ENCODE measurements at regions not wholly inside any gene's neighbourhood (a gene's known extent, or its start where the extent isn't known, plus 50 kb on each side); places are given as distances from the start of the nearest gene placed in this dataset.
A peak's percentile ranks its signal among the peaks of the same experiment; 100 is the strongest.

DNA sequence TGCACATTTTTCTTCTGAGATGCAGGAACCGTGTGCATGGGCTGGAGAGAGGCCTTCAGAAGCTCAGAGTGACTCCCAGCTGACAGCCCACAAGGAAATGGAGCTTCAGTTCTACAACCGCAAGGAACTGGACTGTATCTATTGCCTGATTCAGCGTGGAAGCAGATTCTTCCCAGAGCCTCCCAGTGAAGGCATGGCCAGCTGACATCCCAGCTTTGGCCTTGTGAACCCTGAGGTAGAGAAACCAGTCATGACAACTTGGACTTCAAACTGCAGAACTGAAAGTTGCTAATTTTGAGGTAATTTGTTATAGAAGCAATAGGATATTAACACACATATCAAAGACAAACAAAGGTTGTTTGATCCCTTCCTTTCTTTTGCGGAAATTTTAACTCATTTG lies 94.3 kb upstream of the NOX3 start:
- H3K79me2 ChIP-seq (replicated peaks; ENCODE audit: insufficient read depth): no peaks in the 10 kb centered on the region
- H3K4me1 ChIP-seq (ENCODE audit: insufficient read depth): no peaks in the 10 kb centered on the region
- no peak overlapping the region for H3K27ac ChIP-seq (ENCODE audit: low read depth)
- Mint-ChIP-seq H3K4me3 (no peak overlapping the region), H3K9me3 (no peaks in the 10 kb centered on the region), H3K27me3 (ENCODE audit: insufficient read depth, low read depth, poor library complexity) (no peaks in the 10 kb centered on the region), H3K27ac (no peak overlapping the region), H3K4me1 (no peaks in the 10 kb centered on the region), H3K36me3 (ENCODE audit: low read depth) (no peaks in the 10 kb centered on the region)
- no peak overlapping the region for H3K4me3 ChIP-seq
- H4K20me1 ChIP-seq (replicated peaks; ENCODE audit: insufficient read depth): no peaks in the 10 kb centered on the region
- no peak overlapping the region for H3K4me2 ChIP-seq
- H3K9me2 ChIP-seq (ENCODE audit: insufficient read depth): 0 out of 2 replicates have a peak, but pooled peaks cover 4% of the 10 kb centered on the region
- no peaks in the 10 kb centered on the region for H3K27me3 ChIP-seq (ENCODE audit: insufficient read depth)
- no peaks in the 10 kb centered on the region for H3K36me3 ChIP-seq (ENCODE audit: insufficient read depth)
- TF ChIP-seq CREB1 (CRISPR knock-in tag; IDR thresholded peaks at IDR 0.05; ENCODE audit: low read depth) (no peak), STAT1 (IDR thresholded peaks at IDR 0.05; ENCODE audit: unreplicated experiment) (no peak), ZNF331 (CRISPR knock-in tag; IDR thresholded peaks at IDR 0.05; ENCODE audit: low read depth) (no peak), NANOG (IDR thresholded peaks at IDR 0.05; ENCODE audit: borderline replicate concordance) (no peak), EZH2phosphoT487 (IDR thresholded peaks at IDR 0.05; ENCODE audit: unreplicated experiment) (no peak), POLR2AphosphoS5 (IDR thresholded peaks at IDR 0.05; ENCODE audit: low read depth) (no peak), EZH2 (IDR thresholded peaks at IDR 0.05; ENCODE audit: low read depth, unreplicated experiment) (no peak), JUNB (IDR thresholded peaks at IDR 0.05; ENCODE audit: unreplicated experiment) (no peak), ZNF114 (CRISPR knock-in tag; IDR thresholded peaks at IDR 0.05) (no peak)
- TF ChIP-seq, protein P1, sequence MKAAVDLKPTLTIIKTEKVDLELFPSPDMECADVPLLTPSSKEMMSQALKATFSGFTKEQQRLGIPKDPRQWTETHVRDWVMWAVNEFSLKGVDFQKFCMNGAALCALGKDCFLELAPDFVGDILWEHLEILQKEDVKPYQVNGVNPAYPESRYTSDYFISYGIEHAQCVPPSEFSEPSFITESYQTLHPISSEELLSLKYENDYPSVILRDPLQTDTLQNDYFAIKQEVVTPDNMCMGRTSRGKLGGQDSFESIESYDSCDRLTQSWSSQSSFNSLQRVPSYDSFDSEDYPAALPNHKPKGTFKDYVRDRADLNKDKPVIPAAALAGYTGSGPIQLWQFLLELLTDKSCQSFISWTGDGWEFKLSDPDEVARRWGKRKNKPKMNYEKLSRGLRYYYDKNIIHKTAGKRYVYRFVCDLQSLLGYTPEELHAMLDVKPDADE (IDR thresholded peaks at IDR 0.05): no peak
- TF ChIP-seq, protein P2, sequence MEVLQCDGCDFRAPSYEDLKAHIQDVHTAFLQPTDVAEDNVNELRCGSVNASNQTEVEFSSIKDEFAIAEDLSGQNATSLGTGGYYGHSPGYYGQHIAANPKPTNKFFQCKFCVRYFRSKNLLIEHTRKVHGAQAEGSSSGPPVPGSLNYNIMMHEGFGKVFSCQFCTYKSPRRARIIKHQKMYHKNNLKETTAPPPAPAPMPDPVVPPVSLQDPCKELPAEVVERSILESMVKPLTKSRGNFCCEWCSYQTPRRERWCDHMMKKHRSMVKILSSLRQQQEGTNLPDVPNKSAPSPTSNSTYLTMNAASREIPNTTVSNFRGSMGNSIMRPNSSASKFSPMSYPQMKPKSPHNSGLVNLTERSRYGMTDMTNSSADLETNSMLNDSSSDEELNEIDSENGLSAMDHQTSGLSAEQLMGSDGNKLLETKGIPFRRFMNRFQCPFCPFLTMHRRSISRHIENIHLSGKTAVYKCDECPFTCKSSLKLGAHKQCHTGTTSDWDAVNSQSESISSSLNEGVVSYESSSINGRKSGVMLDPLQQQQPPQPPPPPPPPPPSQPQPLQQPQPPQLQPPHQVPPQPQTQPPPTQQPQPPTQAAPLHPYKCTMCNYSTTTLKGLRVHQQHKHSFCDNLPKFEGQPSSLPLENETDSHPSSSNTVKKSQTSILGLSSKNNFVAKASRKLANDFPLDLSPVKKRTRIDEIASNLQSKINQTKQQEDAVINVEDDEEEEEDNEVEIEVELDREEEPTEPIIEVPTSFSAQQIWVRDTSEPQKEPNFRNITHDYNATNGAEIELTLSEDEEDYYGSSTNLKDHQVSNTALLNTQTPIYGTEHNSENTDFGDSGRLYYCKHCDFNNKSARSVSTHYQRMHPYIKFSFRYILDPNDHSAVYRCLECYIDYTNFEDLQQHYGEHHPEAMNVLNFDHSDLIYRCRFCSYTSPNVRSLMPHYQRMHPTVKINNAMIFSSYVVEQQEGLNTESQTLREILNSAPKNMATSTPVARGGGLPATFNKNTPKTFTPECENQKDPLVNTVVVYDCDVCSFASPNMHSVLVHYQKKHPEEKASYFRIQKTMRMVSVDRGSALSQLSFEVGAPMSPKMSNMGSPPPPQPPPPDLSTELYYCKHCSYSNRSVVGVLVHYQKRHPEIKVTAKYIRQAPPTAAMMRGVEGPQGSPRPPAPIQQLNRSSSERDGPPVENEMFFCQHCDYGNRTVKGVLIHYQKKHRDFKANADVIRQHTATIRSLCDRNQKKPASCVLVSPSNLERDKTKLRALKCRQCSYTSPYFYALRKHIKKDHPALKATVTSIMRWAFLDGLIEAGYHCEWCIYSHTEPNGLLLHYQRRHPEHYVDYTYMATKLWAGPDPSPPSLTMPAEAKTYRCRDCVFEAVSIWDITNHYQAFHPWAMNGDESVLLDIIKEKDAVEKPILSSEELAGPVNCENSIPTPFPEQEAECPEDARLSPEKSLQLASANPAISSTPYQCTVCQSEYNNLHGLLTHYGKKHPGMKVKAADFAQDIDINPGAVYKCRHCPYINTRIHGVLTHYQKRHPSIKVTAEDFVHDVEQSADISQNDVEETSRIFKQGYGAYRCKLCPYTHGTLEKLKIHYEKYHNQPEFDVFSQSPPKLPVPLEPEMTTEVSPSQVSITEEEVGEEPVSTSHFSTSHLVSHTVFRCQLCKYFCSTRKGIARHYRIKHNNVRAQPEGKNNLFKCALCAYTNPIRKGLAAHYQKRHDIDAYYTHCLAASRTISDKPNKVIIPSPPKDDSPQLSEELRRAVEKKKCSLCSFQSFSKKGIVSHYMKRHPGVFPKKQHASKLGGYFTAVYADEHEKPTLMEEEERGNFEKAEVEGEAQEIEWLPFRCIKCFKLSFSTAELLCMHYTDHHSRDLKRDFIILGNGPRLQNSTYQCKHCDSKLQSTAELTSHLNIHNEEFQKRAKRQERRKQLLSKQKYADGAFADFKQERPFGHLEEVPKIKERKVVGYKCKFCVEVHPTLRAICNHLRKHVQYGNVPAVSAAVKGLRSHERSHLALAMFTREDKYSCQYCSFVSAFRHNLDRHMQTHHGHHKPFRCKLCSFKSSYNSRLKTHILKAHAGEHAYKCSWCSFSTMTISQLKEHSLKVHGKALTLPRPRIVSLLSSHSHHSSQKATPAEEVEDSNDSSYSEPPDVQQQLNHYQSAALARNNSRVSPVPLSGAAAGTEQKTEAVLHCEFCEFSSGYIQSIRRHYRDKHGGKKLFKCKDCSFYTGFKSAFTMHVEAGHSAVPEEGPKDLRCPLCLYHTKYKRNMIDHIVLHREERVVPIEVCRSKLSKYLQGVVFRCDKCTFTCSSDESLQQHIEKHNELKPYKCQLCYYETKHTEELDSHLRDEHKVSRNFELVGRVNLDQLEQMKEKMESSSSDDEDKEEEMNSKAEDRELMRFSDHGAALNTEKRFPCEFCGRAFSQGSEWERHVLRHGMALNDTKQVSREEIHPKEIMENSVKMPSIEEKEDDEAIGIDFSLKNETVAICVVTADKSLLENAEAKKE (CRISPR knock-in tag; IDR thresholded peaks at IDR 0.05): no peak
- TF ChIP-seq, protein P3, sequence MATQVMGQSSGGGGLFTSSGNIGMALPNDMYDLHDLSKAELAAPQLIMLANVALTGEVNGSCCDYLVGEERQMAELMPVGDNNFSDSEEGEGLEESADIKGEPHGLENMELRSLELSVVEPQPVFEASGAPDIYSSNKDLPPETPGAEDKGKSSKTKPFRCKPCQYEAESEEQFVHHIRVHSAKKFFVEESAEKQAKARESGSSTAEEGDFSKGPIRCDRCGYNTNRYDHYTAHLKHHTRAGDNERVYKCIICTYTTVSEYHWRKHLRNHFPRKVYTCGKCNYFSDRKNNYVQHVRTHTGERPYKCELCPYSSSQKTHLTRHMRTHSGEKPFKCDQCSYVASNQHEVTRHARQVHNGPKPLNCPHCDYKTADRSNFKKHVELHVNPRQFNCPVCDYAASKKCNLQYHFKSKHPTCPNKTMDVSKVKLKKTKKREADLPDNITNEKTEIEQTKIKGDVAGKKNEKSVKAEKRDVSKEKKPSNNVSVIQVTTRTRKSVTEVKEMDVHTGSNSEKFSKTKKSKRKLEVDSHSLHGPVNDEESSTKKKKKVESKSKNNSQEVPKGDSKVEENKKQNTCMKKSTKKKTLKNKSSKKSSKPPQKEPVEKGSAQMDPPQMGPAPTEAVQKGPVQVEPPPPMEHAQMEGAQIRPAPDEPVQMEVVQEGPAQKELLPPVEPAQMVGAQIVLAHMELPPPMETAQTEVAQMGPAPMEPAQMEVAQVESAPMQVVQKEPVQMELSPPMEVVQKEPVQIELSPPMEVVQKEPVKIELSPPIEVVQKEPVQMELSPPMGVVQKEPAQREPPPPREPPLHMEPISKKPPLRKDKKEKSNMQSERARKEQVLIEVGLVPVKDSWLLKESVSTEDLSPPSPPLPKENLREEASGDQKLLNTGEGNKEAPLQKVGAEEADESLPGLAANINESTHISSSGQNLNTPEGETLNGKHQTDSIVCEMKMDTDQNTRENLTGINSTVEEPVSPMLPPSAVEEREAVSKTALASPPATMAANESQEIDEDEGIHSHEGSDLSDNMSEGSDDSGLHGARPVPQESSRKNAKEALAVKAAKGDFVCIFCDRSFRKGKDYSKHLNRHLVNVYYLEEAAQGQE (IDR thresholded peaks at IDR 0.05; ENCODE audit: unreplicated experiment): no peak
- TF ChIP-seq, protein P4, sequence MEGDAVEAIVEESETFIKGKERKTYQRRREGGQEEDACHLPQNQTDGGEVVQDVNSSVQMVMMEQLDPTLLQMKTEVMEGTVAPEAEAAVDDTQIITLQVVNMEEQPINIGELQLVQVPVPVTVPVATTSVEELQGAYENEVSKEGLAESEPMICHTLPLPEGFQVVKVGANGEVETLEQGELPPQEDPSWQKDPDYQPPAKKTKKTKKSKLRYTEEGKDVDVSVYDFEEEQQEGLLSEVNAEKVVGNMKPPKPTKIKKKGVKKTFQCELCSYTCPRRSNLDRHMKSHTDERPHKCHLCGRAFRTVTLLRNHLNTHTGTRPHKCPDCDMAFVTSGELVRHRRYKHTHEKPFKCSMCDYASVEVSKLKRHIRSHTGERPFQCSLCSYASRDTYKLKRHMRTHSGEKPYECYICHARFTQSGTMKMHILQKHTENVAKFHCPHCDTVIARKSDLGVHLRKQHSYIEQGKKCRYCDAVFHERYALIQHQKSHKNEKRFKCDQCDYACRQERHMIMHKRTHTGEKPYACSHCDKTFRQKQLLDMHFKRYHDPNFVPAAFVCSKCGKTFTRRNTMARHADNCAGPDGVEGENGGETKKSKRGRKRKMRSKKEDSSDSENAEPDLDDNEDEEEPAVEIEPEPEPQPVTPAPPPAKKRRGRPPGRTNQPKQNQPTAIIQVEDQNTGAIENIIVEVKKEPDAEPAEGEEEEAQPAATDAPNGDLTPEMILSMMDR (conservative IDR thresholded peaks at IDR 0.05; ENCODE audit: low read depth in 2 of 2): no peak
- no peak for DNase-seq (ENCODE audit: low spot score)
- H3F3A ChIP-seq (replicated peaks; ENCODE audit: low read depth): no peaks in the 10 kb centered on the region
- 0 out of 2 replicates have a peak overlapping the region, but pooled peaks have one; percentile 48 for H2AFZ ChIP-seq
- ATAC-seq: no peak

Data from GM23338 (cell line).